ENCODE measurements at regions not wholly inside any gene's neighbourhood (a gene's known extent, or its start where the extent isn't known, plus 50 kb on each side); places are given as distances from the start of the nearest gene placed in this dataset.

- no CpG with 5 or more reads among the region's 10 CpGs for WGBS (ENCODE audit: insufficient coverage, low lambda C conversion rate)
- Histone ChIP-seq H3K36me3 (ENCODE audit: control insufficient read depth, insufficient read depth, low read length) (no peaks in the 10 kb centered on the region), H3K27ac (ENCODE audit: low read length) (no peak overlapping the region), H3K9me3 (ENCODE audit: control insufficient read depth, low read depth, low read length) (no peaks in the 10 kb centered on the region), H3K4me3 (ENCODE audit: low read length) (no peak overlapping the region), H3K4me1 (ENCODE audit: control insufficient read depth, insufficient read depth, low read length) (no peaks in the 10 kb centered on the region), H3K27me3 (ENCODE audit: control insufficient read depth, insufficient read depth, low read length) (no peaks in the 10 kb centered on the region)
- no peak for DNase-seq
These were observed 481.3 kb downstream of the CCDC171 start for GRCh38 chr9:16033921-16034691.

DNA sequence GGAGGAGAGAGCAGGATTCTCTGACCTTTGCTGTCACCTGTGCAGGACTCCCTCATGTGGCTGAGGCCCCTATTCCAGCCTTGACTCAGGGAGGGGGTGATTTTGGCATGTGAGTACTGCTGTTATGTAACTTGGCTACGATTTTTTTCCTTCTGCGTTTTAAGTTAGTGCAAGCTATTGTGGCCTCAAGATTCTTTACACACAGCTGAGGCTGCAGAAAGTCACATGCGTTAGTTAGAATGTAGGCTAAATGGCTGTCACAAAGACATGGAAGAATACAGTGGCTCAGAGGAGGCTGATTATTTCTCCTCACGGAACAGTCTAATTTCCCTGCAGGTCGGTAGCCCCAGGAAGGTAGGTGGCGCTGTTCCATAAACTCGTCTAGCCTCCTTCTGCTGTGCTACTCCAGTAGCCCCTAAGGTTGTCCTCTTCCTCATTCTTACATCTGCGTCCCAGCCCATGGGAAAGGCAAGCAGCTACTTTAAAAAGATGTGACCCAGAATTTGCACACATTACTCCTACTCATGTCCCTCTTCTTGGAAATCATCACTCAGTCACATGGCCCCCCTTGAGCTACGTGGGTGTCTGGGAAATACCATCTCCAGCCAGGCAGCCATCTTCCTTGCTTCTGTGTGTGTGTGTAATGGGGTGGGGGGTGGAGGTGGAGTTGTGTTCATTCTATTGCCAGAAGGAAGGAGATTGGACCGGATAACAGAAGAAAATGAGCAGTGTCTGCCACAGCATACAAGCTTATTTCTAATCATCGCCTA lies 486.6 kb downstream of the CCDC171 start:
- Histone ChIP-seq H3K9me3 (ENCODE audit: control insufficient read depth, low read depth, low read length) (no peaks in the 10 kb centered on the region), H3K27ac (ENCODE audit: low read length) (peak overlapping the region; percentile 60), H3K4me3 (ENCODE audit: low read length) (no peak overlapping the region), H3K4me1 (ENCODE audit: control insufficient read depth, insufficient read depth, low read length) (no peaks in the 10 kb centered on the region), H3K27me3 (ENCODE audit: control insufficient read depth, insufficient read depth, low read length) (no peaks in the 10 kb centered on the region), H3K36me3 (ENCODE audit: control insufficient read depth, insufficient read depth, low read length) (no peaks in the 10 kb centered on the region)
- no CpG with 5 or more reads among the region's 11 CpGs for WGBS (ENCODE audit: insufficient coverage, low lambda C conversion rate)
- DNase-seq, result no peak

DNA sequence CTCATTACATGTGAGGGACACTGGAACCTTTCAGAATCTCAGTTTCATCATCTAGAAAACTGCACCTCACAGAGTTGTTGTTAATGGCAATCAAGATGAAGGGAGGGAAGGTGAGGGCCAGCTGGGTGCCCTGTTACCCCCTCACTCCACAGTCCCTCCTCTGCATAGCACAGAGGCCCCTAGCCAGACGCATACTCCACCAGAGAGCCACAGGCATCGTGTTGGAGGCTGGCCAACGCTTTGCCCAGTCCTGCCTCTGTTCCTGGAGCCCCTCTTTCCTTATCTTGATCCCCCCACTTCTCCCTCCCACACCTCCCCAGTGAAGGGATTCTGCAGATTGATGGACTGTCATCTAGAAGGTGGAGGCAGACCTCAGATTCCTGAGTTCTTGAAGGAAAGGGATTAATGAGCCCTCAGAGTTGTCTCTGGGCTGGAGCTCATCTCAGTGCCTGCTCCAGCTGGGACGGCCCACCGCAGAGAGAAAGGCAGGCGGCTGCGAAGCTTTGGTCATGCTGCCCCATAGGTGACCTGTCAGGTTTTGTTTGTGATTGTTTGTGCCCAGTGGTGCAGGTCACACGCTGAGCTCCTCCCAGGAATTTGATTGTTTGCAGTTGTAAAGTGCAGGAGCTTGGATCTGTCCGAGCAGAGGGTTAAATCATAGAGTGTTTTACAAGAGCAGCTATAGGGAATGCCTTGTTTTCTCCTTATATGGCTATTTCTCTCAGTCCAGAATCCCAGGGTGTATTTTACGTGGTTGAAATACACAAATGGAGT lies 487.3 kb downstream of the CCDC171 start:
- no peak overlapping the region for H3K4me3 ChIP-seq (ENCODE audit: low read length)
- H3K9me3 ChIP-seq (ENCODE audit: control insufficient read depth, low read depth, low read length), result no peaks in the 10 kb centered on the region
- no CpG with 5 or more reads among the region's 10 CpGs for whole genome bisulfite sequencing (ENCODE audit: insufficient coverage, low lambda C conversion rate)
- H3K27ac ChIP-seq (ENCODE audit: low read length), result peak overlapping the region; percentile 60
- H3K36me3 ChIP-seq (ENCODE audit: control insufficient read depth, insufficient read depth, low read length), result no peaks in the 10 kb centered on the region
- no peaks in the 10 kb centered on the region for H3K27me3 ChIP-seq (ENCODE audit: control insufficient read depth, insufficient read depth, low read length)
- DNase-seq, result peak in 1 of 2 donors; percentile 25
- H3K4me1 ChIP-seq (ENCODE audit: control insufficient read depth, insufficient read depth, low read length), result peaks cover 2% of the 10 kb centered on the region

DNA sequence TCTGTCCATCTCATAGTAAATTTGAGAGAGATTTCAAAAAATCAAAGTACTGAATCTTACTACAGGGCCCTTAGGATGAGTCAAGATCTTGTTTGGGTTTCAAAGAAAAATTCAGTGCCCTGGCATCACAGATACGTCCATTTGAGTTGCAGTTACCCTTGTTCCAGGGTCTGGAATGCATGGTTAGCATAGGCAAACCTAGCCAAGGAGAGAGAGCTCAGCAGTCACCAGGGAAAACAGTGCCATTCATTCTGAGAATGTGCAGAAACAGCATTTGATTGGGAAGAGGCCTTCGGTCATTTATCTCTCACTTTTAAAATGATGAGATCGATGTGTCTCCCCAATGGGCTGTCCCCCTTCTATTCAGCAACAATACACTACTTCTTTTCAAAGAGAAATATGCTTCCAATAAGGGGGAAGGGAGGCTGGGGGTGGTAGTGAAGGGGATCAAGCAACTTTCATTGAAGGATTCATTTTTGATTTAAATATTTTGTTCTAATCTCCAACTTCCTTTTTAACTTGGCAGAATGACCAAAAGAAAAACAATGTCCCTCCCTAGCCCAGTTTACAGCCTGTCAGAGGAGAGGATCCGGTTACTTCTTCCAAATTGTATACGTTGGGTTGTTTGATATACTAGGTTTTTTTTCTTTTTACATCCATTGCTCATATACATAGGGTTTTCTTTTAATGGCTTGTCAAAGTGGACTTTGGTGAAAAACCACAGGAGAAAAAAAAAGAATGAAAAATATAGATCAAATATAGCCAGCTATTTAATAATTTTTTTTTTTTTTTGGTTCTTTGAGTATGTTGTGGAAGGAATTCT lies 491.1 kb downstream of the CCDC171 start:
- no peak for DNase-seq
- Histone ChIP-seq H3K4me3 (ENCODE audit: low read length) (no peak overlapping the region), H3K9me3 (ENCODE audit: control insufficient read depth, low read depth, low read length) (no peaks in the 10 kb centered on the region), H3K4me1 (ENCODE audit: control insufficient read depth, insufficient read depth, low read length) (peaks cover 2% of the 10 kb centered on the region), H3K27me3 (ENCODE audit: control insufficient read depth, insufficient read depth, low read length) (no peaks in the 10 kb centered on the region), H3K27ac (ENCODE audit: low read length) (no peak overlapping the region), H3K36me3 (ENCODE audit: control insufficient read depth, insufficient read depth, low read length) (no peaks in the 10 kb centered on the region)
- WGBS (ENCODE audit: insufficient coverage, low lambda C conversion rate), result 86% methylated on average over 2 of the region's 5 CpGs

DNA sequence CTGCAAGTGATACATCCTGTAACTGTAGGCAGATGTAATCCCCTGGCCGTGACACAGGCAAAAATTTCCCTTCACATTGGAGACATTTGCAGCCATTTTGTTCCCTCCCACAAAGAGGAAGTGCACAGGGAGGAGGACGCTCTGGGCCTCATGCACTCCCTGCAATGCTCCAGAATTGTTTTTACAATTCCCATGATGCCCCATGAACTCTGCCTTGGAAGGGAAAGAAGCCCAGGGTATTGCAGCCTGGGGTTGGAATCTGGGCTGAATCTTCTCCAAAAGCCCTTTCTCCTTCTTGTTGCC lies 491.7 kb downstream of the CCDC171 start:
- H3K27ac ChIP-seq (ENCODE audit: low read length), result no peak overlapping the region
- no CpG with 5 or more reads among the region's 2 CpGs for WGBS (ENCODE audit: insufficient coverage, low lambda C conversion rate)
- no peak overlapping the region for H3K4me3 ChIP-seq (ENCODE audit: low read length)
- H3K9me3 ChIP-seq (ENCODE audit: control insufficient read depth, low read depth, low read length), result no peaks in the 10 kb centered on the region
- H3K4me1 ChIP-seq (ENCODE audit: control insufficient read depth, insufficient read depth, low read length), result peaks cover 2% of the 10 kb centered on the region
- DNase-seq, result no peak
- no peaks in the 10 kb centered on the region for H3K36me3 ChIP-seq (ENCODE audit: control insufficient read depth, insufficient read depth, low read length)
- no peaks in the 10 kb centered on the region for H3K27me3 ChIP-seq (ENCODE audit: control insufficient read depth, insufficient read depth, low read length)

GRCh38 chr9:16045651-16046280 lies 492.9 kb downstream of the CCDC171 start:
- Histone ChIP-seq H3K4me3 (ENCODE audit: low read length) (no peak overlapping the region), H3K27me3 (ENCODE audit: control insufficient read depth, insufficient read depth, low read length) (no peaks in the 10 kb centered on the region), H3K36me3 (ENCODE audit: control insufficient read depth, insufficient read depth, low read length) (no peaks in the 10 kb centered on the region), H3K9me3 (ENCODE audit: control insufficient read depth, low read depth, low read length) (no peaks in the 10 kb centered on the region), H3K27ac (ENCODE audit: low read length) (no peak overlapping the region), H3K4me1 (ENCODE audit: control insufficient read depth, insufficient read depth, low read length) (peaks cover 2% of the 10 kb centered on the region)
- DNase-seq, result peak in 1 of 2 donors; percentile 51
- no CpG with 5 or more reads among the region's 2 CpGs for WGBS (ENCODE audit: insufficient coverage, low lambda C conversion rate)

- Histone ChIP-seq H3K27ac (ENCODE audit: low read length) (no peak overlapping the region), H3K27me3 (ENCODE audit: control insufficient read depth, insufficient read depth, low read length) (no peaks in the 10 kb centered on the region), H3K36me3 (ENCODE audit: control insufficient read depth, insufficient read depth, low read length) (no peaks in the 10 kb centered on the region), H3K9me3 (ENCODE audit: control insufficient read depth, low read depth, low read length) (no peaks in the 10 kb centered on the region), H3K4me1 (ENCODE audit: control insufficient read depth, insufficient read depth, low read length) (peaks cover 2% of the 10 kb centered on the region), H3K4me3 (ENCODE audit: low read length) (no peak overlapping the region)
- 80% methylated on average over 1 of the region's 5 CpGs for WGBS (ENCODE audit: insufficient coverage, low lambda C conversion rate)
- DNase-seq, result no peak
These were observed 493.9 kb downstream of the CCDC171 start for GRCh38 chr9:16046713-16047112.

DNA sequence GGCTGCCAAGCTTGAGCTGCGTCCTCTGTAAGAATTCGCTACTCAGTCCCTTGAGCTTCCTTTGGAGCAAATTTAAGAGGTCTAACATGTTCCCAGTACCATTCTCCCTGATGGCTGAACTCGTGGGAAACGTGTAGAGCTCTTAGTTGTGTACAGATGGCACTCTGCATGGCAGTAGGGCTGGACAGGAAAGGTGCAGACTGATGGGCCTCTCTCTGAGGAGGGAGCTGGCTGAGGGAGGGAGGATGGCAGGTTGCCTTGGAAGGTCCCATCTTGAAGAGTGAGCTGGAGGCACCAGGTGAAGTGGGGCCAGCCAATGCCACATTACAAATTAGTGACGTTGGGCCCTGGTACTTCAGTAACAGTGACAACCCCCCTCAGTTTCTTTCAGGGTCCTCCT lies 495.3 kb downstream of the CCDC171 start:
- Histone ChIP-seq H3K4me1 (ENCODE audit: control insufficient read depth, insufficient read depth, low read length) (peaks cover 2% of the 10 kb centered on the region), H3K9me3 (ENCODE audit: control insufficient read depth, low read depth, low read length) (no peaks in the 10 kb centered on the region), H3K36me3 (ENCODE audit: control insufficient read depth, insufficient read depth, low read length) (no peaks in the 10 kb centered on the region), H3K4me3 (ENCODE audit: low read length) (no peak overlapping the region), H3K27ac (ENCODE audit: low read length) (no peak overlapping the region), H3K27me3 (ENCODE audit: control insufficient read depth, insufficient read depth, low read length) (no peaks in the 10 kb centered on the region)
- WGBS (ENCODE audit: insufficient coverage, low lambda C conversion rate), result no CpG with 5 or more reads among the region's 5 CpGs
- no peak for DNase-seq

DNA sequence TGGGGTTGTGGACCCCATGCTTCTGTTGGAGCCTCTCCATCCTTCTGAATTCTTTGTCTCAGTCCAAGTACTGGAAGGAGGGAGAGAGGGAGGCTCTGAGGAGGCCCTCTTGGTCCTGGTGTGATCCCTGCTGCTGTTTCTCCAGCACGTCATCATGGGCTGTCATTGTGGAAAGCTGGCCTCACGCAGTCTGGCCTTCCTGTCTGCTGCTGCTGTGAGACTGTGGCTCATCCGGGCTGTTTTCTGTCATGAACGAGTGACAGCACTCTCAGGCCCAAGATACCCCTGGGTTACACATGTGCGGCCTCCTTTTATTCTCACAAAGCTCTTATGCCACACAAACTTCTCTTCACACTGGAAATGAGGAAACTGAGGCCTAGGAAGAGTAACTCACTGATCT lies 499.3 kb downstream of the CCDC171 start:
- H3K36me3 ChIP-seq (ENCODE audit: control insufficient read depth, insufficient read depth, low read length), result no peaks in the 10 kb centered on the region
- no peaks in the 10 kb centered on the region for H3K4me1 ChIP-seq (ENCODE audit: control insufficient read depth, insufficient read depth, low read length)
- WGBS (ENCODE audit: insufficient coverage, low lambda C conversion rate), result no CpG with 5 or more reads among the region's 5 CpGs
- H3K4me3 ChIP-seq (ENCODE audit: low read length), result no peak overlapping the region
- no peak overlapping the region for H3K27ac ChIP-seq (ENCODE audit: low read length)
- H3K27me3 ChIP-seq (ENCODE audit: control insufficient read depth, insufficient read depth, low read length), result no peaks in the 10 kb centered on the region
- H3K9me3 ChIP-seq (ENCODE audit: control insufficient read depth, low read depth, low read length), result no peaks in the 10 kb centered on the region
- DNase-seq, result no peak
